GM13977 (cell line): ENCODE measurements at regions not wholly inside any gene's neighbourhood (a gene's known extent, or its start where the extent isn't known, plus 50 kb on each side); places are given as distances from the start of the nearest gene placed in this dataset.

ENCODE experiments used
- DNase-seq: peaks from one replicate; pipeline ENCODE4 v3.0.0; 2012; ENCODE audit warnings: low spot score
- in situ Hi-C: fragments of 300-500 bp; cut with MboI; formaldehyde crosslinking; loops from one replicate; pipeline ENCODE4 v1.12.0; 2022; ENCODE audit warnings: low sequenced_read_pairs, low pct_unique_long_range_greater_than_20kb, mixed read lengths, inconsistent platforms; ENCODE audit not compliant: unreplicated experiment
- TF ChIP-seq, protein P1 (sequence below): IDR thresholded peaks from 2 replicates; pipeline ENCODE4 v1.5.1; 2012; ENCODE audit warnings: mild to moderate bottlenecking, control low read depth; ENCODE audit not compliant: insufficient read depth; ENCODE audit errors: extremely low read depth, missing control alignments

DNA sequence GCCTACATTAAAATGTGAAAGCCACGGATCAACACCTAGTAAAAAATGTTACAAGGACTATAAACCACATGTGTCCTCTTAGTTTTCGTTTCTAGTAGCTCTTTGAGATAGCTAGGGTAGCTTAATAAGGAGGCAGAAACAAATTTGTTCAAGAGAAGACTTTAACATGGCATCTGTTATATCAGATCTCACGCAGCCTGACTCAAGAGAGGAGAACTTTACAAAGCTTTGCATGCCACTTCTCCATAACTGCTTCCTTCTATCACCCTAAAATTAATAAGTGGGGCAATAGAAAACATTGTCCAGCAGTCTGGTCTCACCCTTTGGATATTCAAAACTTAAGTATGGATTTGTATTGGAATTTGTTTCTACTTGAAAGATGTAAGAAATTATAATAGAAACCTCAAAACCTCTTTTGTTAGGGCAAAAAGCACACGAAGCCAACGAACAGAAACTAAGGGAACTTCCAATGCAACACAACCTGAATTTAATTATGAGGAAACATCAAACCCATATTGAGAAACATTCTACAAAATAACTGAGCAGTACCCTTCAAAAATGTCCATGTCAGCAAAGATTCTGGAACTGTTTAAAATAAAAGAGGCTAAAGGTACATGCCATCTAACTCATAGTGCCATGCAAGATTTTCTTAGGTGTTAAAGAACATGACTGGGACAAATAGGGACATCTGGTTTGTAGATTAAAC lies 194.8 kb downstream of the LRIG3 start:
- in situ Hi-C loops: no loop called here
- TF ChIP-seq, protein P1, sequence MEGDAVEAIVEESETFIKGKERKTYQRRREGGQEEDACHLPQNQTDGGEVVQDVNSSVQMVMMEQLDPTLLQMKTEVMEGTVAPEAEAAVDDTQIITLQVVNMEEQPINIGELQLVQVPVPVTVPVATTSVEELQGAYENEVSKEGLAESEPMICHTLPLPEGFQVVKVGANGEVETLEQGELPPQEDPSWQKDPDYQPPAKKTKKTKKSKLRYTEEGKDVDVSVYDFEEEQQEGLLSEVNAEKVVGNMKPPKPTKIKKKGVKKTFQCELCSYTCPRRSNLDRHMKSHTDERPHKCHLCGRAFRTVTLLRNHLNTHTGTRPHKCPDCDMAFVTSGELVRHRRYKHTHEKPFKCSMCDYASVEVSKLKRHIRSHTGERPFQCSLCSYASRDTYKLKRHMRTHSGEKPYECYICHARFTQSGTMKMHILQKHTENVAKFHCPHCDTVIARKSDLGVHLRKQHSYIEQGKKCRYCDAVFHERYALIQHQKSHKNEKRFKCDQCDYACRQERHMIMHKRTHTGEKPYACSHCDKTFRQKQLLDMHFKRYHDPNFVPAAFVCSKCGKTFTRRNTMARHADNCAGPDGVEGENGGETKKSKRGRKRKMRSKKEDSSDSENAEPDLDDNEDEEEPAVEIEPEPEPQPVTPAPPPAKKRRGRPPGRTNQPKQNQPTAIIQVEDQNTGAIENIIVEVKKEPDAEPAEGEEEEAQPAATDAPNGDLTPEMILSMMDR: no peak
- no peak for DNase-seq

DNA sequence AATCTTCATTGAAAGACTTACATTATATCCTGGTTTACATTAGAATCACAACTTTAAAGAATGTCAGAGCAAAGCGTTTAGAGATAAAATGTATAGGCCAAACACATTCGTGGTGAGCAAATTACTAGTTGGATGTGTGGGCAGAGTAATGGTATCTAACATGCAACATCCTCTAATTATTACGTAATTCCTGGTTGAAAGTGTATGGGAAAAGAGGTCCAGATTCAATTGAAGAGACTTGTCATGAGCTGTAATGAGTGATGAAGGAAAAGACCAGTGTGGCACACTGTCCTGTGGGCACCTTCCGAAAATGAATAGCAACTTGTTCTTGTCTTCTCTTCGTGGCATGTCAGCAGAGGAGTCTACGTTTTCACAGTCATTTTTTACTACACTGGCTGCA lies 192.8 kb downstream of the LRIG3 start:
- TF ChIP-seq, protein P1: no peak
- in situ Hi-C loops: no loop called here
- DNase-seq: no peak

- DNase-seq: no peak
- TF ChIP-seq, protein P1: no peak
- in situ Hi-C loops: no loop called here
Measured at GRCh38 chr12:58728397-58728796, 191.9 kb downstream of the LRIG3 start.

DNA sequence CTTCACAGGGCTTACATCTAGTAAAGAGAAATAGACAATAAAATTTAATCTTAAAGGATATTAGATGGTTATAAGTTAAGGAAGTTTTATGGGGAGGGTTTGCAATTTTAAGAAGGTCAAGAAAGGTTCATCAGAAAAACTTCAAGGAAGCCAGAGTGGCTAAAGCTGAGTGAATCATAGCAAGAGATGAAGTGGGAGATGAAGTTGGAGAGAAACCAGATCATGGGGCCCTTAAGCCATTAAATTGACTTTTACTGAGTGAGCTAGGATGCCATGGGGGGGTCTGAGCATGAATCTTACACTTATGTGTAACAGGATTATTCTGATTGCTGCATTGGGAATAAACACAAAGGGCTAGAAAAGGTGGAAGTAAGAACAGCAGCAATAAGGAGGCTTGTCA lies 189.2 kb downstream of the LRIG3 start:
- in situ Hi-C loops: no loop called here
- TF ChIP-seq, protein P1: no peak
- no peak for DNase-seq

- DNase-seq: no peak
- in situ Hi-C loops: no loop called here
- TF ChIP-seq, protein P1: no peak
Measured at GRCh38 chr12:58732894-58733293, 187.4 kb downstream of the LRIG3 start.

DNA sequence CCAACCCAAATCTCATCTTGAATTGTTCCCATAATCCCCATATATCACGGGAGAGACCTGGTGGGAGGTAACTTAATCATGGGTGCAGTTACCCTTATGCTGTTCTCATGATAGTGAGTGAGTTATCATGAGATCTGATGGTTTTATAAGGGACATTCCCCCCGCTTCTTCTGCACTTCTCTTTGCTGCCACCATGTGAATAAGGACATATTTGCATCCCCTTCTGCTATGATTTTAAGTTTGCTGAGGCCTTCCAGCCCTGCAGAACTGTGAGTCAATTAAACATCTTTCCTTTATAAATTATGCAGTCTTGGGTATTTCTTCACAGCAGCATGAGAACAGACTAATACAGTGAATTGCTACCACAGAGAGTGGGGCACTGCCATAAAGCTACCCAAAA lies 179.1 kb downstream of the LRIG3 start:
- no peak for DNase-seq
- TF ChIP-seq, protein P1: no peak
- in situ Hi-C loops: no loop called here
